ENCODE measurements at regions not wholly inside any gene's neighbourhood (a gene's known extent, or its start where the extent isn't known, plus 50 kb on each side); places are given as distances from the start of the nearest gene placed in this dataset.

DNA sequence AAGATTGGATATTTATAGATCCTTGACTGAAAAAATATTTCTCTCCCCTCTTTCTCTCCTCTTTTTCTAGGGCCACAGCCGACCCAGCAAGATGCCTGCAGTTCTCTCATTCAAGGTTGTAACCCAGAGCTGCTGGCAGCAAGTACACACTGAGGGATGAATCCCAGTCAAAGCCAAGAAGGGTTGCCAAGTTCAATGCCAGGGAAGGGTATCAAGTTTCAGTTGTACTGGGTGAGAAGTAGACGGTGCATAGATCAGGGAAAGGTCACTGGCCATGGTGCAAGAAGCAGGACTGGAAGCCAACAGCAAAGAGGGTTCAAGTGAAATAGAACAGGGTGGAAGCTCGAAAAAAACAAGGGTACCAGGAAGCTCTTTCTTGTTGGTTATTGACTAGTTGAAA lies 170.2 kb downstream of the NRP2 start:
- H3K27me3 ChIP-seq = peaks cover 3% of the 10 kb centered on the region
- no peaks in the 10 kb centered on the region for H3K4me1 ChIP-seq (replicated peaks in 1 of 2)
- H3K36me3 ChIP-seq (replicated peaks in 1 of 2) = no peaks in the 10 kb centered on the region
- no peak overlapping the region for H3K27ac ChIP-seq
- DNase-seq = peak; percentile 59 to 86 (median 75)
- 37 to 47% (median 40%) methylated on average over 3 of the region's 3 CpGs for WGBS, 4 donors
- TF ChIP-seq, protein P1, sequence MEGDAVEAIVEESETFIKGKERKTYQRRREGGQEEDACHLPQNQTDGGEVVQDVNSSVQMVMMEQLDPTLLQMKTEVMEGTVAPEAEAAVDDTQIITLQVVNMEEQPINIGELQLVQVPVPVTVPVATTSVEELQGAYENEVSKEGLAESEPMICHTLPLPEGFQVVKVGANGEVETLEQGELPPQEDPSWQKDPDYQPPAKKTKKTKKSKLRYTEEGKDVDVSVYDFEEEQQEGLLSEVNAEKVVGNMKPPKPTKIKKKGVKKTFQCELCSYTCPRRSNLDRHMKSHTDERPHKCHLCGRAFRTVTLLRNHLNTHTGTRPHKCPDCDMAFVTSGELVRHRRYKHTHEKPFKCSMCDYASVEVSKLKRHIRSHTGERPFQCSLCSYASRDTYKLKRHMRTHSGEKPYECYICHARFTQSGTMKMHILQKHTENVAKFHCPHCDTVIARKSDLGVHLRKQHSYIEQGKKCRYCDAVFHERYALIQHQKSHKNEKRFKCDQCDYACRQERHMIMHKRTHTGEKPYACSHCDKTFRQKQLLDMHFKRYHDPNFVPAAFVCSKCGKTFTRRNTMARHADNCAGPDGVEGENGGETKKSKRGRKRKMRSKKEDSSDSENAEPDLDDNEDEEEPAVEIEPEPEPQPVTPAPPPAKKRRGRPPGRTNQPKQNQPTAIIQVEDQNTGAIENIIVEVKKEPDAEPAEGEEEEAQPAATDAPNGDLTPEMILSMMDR (IDR thresholded peaks at IDR 0.05) = no peak
- TF ChIP-seq POLR2A (IDR thresholded peaks at IDR 0.05) = no peak
- no peak overlapping the region for H3K4me3 ChIP-seq
- no peaks in the 10 kb centered on the region for H3K9me3 ChIP-seq (replicated peaks in 1 of 3)
- intact Hi-C loops (cut with DNase I) = no loop called here

DNA sequence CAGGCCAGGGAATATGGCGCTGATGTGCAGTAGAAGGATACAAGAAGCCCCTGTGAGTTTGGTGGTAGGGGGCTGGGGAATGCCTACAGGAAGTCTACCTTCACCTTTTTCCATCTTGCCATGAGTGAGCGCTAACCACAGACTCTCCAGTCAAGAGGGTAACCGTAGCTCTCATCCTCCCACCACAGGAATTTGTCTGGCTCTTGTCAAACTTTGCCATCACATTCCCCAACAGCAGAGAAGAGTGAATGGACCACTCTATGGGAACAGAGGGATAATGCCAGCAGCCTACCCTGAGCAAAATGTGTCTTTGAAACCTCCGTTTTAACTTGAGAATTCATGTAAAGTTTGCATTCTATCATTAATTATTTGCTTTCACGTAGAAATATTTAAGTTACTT lies 168.3 kb downstream of the NRP2 start:
- Histone ChIP-seq H3K27me3 (peaks cover 3% of the 10 kb centered on the region), H3K4me1 (replicated peaks in 1 of 2) (no peaks in the 10 kb centered on the region), H3K4me3 (no peak overlapping the region), H3K36me3 (replicated peaks in 1 of 2) (no peaks in the 10 kb centered on the region), H3K9me3 (replicated peaks in 1 of 3) (no peaks in the 10 kb centered on the region), H3K27ac (no peak overlapping the region)
- DNase-seq = no peak
- 91 to 97% (median 94%) methylated on average over 5 of the region's 5 CpGs for WGBS, 4 donors
- intact Hi-C loops (cut with DNase I) = no loop called here
- TF ChIP-seq, protein P1 (IDR thresholded peaks at IDR 0.05) = no peak
- TF ChIP-seq POLR2A (IDR thresholded peaks at IDR 0.05) = no peak

- TF ChIP-seq, protein P1 (IDR thresholded peaks at IDR 0.05) = no peak
- TF ChIP-seq POLR2A (IDR thresholded peaks at IDR 0.05) = no peak
- Histone ChIP-seq H3K27ac (no peak overlapping the region), H3K27me3 (peaks cover 3% of the 10 kb centered on the region), H3K4me3 (no peak overlapping the region), H3K36me3 (replicated peaks in 1 of 2) (no peaks in the 10 kb centered on the region), H3K4me1 (replicated peaks in 1 of 2) (no peaks in the 10 kb centered on the region), H3K9me3 (replicated peaks in 1 of 3) (no peaks in the 10 kb centered on the region)
- intact Hi-C loops (cut with DNase I) = no loop called here
- 84 to 89% (median 88%) methylated on average over 5 of the region's 5 CpGs for WGBS, 4 donors
- DNase-seq = no peak
These were observed 167.8 kb downstream of the NRP2 start for GRCh38 chr2:205850132-205850531.

DNA sequence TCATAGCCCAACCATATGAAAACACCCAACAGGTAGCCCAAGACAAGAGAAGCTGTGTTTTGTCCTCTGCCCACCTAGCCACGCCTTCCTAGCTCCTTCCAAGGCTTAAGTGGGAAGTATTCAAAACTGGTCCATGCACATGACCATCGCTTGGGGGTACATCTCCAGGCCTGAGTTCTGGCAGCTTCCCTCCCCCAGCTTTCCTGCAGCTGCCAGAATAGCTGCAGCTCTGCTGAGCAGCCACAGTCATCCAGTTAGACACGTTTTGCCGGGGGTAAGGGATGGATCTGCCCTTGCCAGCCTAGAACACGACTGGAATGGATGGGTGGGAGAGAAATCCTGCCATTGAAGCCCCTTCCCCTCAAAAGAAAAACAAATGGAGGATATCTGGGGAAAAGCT lies 166.8 kb downstream of the NRP2 start:
- Histone ChIP-seq H3K27ac (no peak overlapping the region), H3K36me3 (replicated peaks in 1 of 2) (no peaks in the 10 kb centered on the region), H3K4me3 (no peak overlapping the region), H3K27me3 (peaks cover 3% of the 10 kb centered on the region), H3K9me3 (replicated peaks in 1 of 3) (no peaks in the 10 kb centered on the region), H3K4me1 (replicated peaks in 1 of 2) (no peaks in the 10 kb centered on the region)
- 60 to 76% (median 68%) methylated on average over 3 to 5 of the region's 5 CpGs for WGBS, 4 donors
- TF ChIP-seq, protein P1 (IDR thresholded peaks at IDR 0.05) = no peak
- no peak for TF ChIP-seq POLR2A (IDR thresholded peaks at IDR 0.05)
- intact Hi-C loops (cut with DNase I) = no loop called here
- DNase-seq = no peak
